IMR-90 (cell line): ENCODE measurements at regions not wholly inside any gene's neighbourhood (a gene's known extent, or its start where the extent isn't known, plus 50 kb on each side); places are given as distances from the start of the nearest gene placed in this dataset.

Source experiments
- ATAC-seq: fragments of 200-7000 bp; cut with Tn5 transposase; 2 replicates; pipeline ENCODE4 v1.9.1; 2020; ENCODE audit warnings: low read depth, mild to moderate bottlenecking, moderate library complexity
- BruUV-seq: library from RNA; stranded (reverse); fragments of 400-500 nt; replicated peaks from 2 replicates; lab custom pipeline; 2021; lab: Mats Ljungman, UMichigan
- CTCF ChIA-PET: fragments of 300-600 bp; formaldehyde crosslinking; extraction: SDS; loops from one replicate; lab custom pipeline; 2021; ENCODE audit warnings: antibody characterized with exemption; lab: Yijun Ruan, JAX
- POLR2A ChIA-PET: fragments of 300-600 bp; sonication (Branson Sonifier 250); formaldehyde crosslinking; loops from one replicate; lab custom pipeline; 2022; ENCODE audit warnings: antibody characterized with exemption; ENCODE audit not compliant: unreplicated experiment; lab: Charles Lee
- DNase-seq: peaks from one replicate; pipeline ENCODE4 v3.0.0; 2013
- H2AFZ ChIP-seq: replicated peaks from 2 replicates; pipeline ENCODE3; 2013; ENCODE audit warnings: low read length, mild to moderate bottlenecking; ENCODE audit not compliant: poor library complexity
- H2AK5ac ChIP-seq: 2 replicates; pipeline ENCODE4 v1.6.1; 2013; ENCODE audit warnings: low read depth, low read length, inconsistent platforms
- H2AK9ac ChIP-seq: replicated peaks from 2 replicates; pipeline ENCODE3; 2013; ENCODE audit warnings: mild to moderate bottlenecking, low read depth, low read length, moderate library complexity; ENCODE audit not compliant: poor library complexity
- H2BK120ac ChIP-seq: 2 replicates; pipeline ENCODE4 v1.6.1; 2013; ENCODE audit warnings: low read depth, low read length, inconsistent platforms
- H2BK15ac ChIP-seq: 3 replicates; pipeline ENCODE4 v1.6.1; 2013; ENCODE audit warnings: low read depth, low read length, inconsistent platforms
- H2BK20ac ChIP-seq: 2 replicates; pipeline ENCODE4 v1.6.1; 2013; ENCODE audit warnings: low read depth, mild to moderate bottlenecking, inconsistent platforms, low read length, moderate library complexity
- H2BK5ac ChIP-seq: 2 replicates; pipeline ENCODE4 v1.6.1; 2013; ENCODE audit warnings: mild to moderate bottlenecking, low read depth, low read length, inconsistent platforms; ENCODE audit not compliant: poor library complexity, severe bottlenecking
- H3K14ac ChIP-seq: replicated peaks from 2 replicates; pipeline ENCODE4 v1.6.1; 2013; ENCODE audit warnings: low read depth, low read length, inconsistent platforms
- H3K18ac ChIP-seq: 2 replicates; pipeline ENCODE4 v1.6.1; 2013; ENCODE audit warnings: low read depth, low read length, control low read depth
- H3K23ac ChIP-seq: 2 replicates; pipeline ENCODE4 v1.6.1; 2013; ENCODE audit warnings: low read depth, low read length, inconsistent platforms
- H3K27ac ChIP-seq: 2 replicates; pipeline ENCODE4 v1.5.1; 2013; ENCODE audit warnings: mild to moderate bottlenecking, control low read depth, low read length; ENCODE audit not compliant: insufficient read depth
- H3K27me3 ChIP-seq: 2 replicates; pipeline ENCODE4 v1.6.1; 2013; ENCODE audit warnings: low read length; ENCODE audit not compliant: control insufficient read depth, insufficient read depth
- H3K36me3 ChIP-seq: 2 replicates; pipeline ENCODE4 v1.6.1; 2013; ENCODE audit warnings: low read length, mixed read lengths; ENCODE audit not compliant: control insufficient read depth, insufficient read depth
- H3K4ac ChIP-seq: 2 replicates; pipeline ENCODE4 v1.6.1; 2013; ENCODE audit warnings: low read depth, low read length, inconsistent platforms
- H3K4me1 ChIP-seq: 2 replicates; pipeline ENCODE4 v1.6.1; 2013; ENCODE audit warnings: low read length, mixed read lengths; ENCODE audit not compliant: control insufficient read depth, insufficient read depth
- H3K4me2 ChIP-seq: 2 replicates; pipeline ENCODE4 v1.6.1; 2013; ENCODE audit warnings: low read depth, mild to moderate bottlenecking, control low read depth, low read length, moderate library complexity
- H3K4me3 ChIP-seq: 2 replicates; pipeline ENCODE4 v1.5.1; 2013; ENCODE audit warnings: low read depth, mild to moderate bottlenecking, control low read depth, low read length, moderate library complexity; ENCODE audit not compliant: insufficient read depth
- H3K56ac ChIP-seq: 2 replicates; pipeline ENCODE4 v1.6.1; 2013; ENCODE audit warnings: low read length, inconsistent platforms; ENCODE audit not compliant: insufficient read depth; ENCODE audit errors: extremely low read depth
- H3K79me1 ChIP-seq, 2 experiments: 2 replicates each; pipeline ENCODE4 v1.6.1; 2013; ENCODE audit warnings: low read length in 2 of 2, inconsistent platforms in 1 of 2, low read depth in 1 of 2
- H3K9ac ChIP-seq: 2 replicates; pipeline ENCODE4 v1.6.1; 2013; ENCODE audit warnings: low read depth, low read length, control low read depth
- H3K9me1 ChIP-seq: 2 replicates; pipeline ENCODE4 v1.6.1; 2013; ENCODE audit warnings: low read length, inconsistent platforms; ENCODE audit not compliant: insufficient read depth
- H3K9me3 ChIP-seq: 2 replicates; pipeline ENCODE4 v1.6.1; 2013; ENCODE audit warnings: low read length; ENCODE audit not compliant: control insufficient read depth, insufficient read depth
- H4K20me1 ChIP-seq: 2 replicates; pipeline ENCODE4 v1.6.1; 2013; ENCODE audit warnings: low read length, inconsistent platforms; ENCODE audit not compliant: insufficient read depth
- H4K5ac ChIP-seq: 2 replicates; pipeline ENCODE4 v1.6.1; 2013; ENCODE audit warnings: mild to moderate bottlenecking, low read depth, low read length, control low read depth
- H4K8ac ChIP-seq, 2 experiments: 2 replicates each; pipeline ENCODE4 v1.6.1; 2013; ENCODE audit warnings: low read depth in 2 of 2, low read length in 2 of 2, control low read depth in 1 of 2, inconsistent platforms in 1 of 2
- H4K91ac ChIP-seq: 2 replicates; pipeline ENCODE4 v1.6.1; 2013; ENCODE audit warnings: low read depth, low read length, inconsistent platforms; ENCODE audit not compliant: insufficient read depth
- CEBPB ChIP-seq: IDR thresholded peaks from 2 replicates; pipeline ENCODE4 v1.6.1; 2012; ENCODE audit warnings: low read depth, low read length, improper control_type of control experiment
- CHD1 ChIP-seq: IDR thresholded peaks from 2 replicates; pipeline ENCODE4 v1.6.1; 2012; ENCODE audit warnings: low read depth, low read length, improper control_type of control experiment
- CTCF ChIP-seq: conservative IDR thresholded peaks from 2 replicates; pipeline ENCODE4 v1.5.1; 2012; ENCODE audit warnings: mild to moderate bottlenecking, low read depth, low read length, improper control_type of control experiment
- FOS ChIP-seq: fragments of 150-350 bp; IDR thresholded peaks from 2 replicates; pipeline ENCODE4 v1.6.1; 2016; ENCODE audit warnings: low read depth, low read length
- MAFK ChIP-seq: IDR thresholded peaks from 2 replicates; pipeline ENCODE4 v1.6.1; 2012; ENCODE audit warnings: low read depth, low read length, improper control_type of control experiment
- MAZ ChIP-seq: IDR thresholded peaks from 2 replicates; pipeline ENCODE4 v1.6.1; 2012; ENCODE audit warnings: low read depth, mild to moderate bottlenecking, low read length, improper control_type of control experiment, moderate library complexity, borderline replicate concordance
- MXI1 ChIP-seq: IDR thresholded peaks from 2 replicates; pipeline ENCODE4 v1.6.1; 2012; ENCODE audit warnings: low read depth, mild to moderate bottlenecking, low read length, moderate library complexity, borderline replicate concordance
- NFE2L2 ChIP-seq: fragments of 150-350 bp; IDR thresholded peaks from 2 replicates; pipeline ENCODE4 v1.6.1; 2016; ENCODE audit warnings: low read depth, mild to moderate bottlenecking, low read length
- POLR2A ChIP-seq: IDR thresholded peaks from 2 replicates; pipeline ENCODE4 v1.6.1; 2012; ENCODE audit warnings: mild to moderate bottlenecking, low read depth, low read length
- RAD21 ChIP-seq: IDR thresholded peaks from 2 replicates; pipeline ENCODE4 v1.6.1; 2012; ENCODE audit warnings: low read length, improper control_type of control experiment
- RCOR1 ChIP-seq: IDR thresholded peaks from 2 replicates; pipeline ENCODE4 v1.6.1; 2012; ENCODE audit warnings: mild to moderate bottlenecking, low read length, improper control_type of control experiment; ENCODE audit not compliant: insufficient replicate concordance
- SMC3 ChIP-seq: fragments of 150-350 bp; IDR thresholded peaks from 2 replicates; pipeline ENCODE4 v1.6.1; 2016; ENCODE audit warnings: low read depth, mild to moderate bottlenecking, antibody characterized with exemption, low read length, moderate library complexity
- USF2 ChIP-seq: fragments of 150-350 bp; IDR thresholded peaks from 2 replicates; pipeline ENCODE4 v1.6.1; 2017; ENCODE audit warnings: mild to moderate bottlenecking, antibody characterized with exemption, low read length, low read depth
- WGBS, 2 experiments: methylation state at CpG; one replicate each; pipeline versions ENCODE4 v1.1.5 to v1.1.7; 2013; ENCODE audit warnings: missing lambda C conversion rate in 2 of 2; ENCODE audit not compliant: insufficient read length in 1 of 2; ENCODE audit errors: extremely low coverage in 2 of 2; 5-methylcytosine and 5-hydroxymethylcytosine counted together
- dilution Hi-C: fragments of 300-500 bp; cut with HindIII; formaldehyde crosslinking; loops from one replicate; pipeline ENCODE4 v1.14.3; 2018; ENCODE audit warnings: low sequenced_read_pairs; ENCODE audit not compliant: unreplicated experiment
- in situ Hi-C: fragments of 300-500 bp; cut with MboI; formaldehyde crosslinking; loops from 3 replicates; pipeline ENCODE4 v1.14.3; 2019; ENCODE audit warnings: low sequenced_read_pairs, inconsistent platforms, mixed read lengths
- intact Hi-C: fragments of 100-400 bp; cut with micrococcal nuclease; formaldehyde crosslinking; loops from 2 replicates; pipeline ENCODE4 v1.10.0; 2022

- no peak overlapping the region for H3K56ac ChIP-seq
- no peak for ATAC-seq
- ChIA-PET CTCF (no interaction called here), POLR2A (no interaction called here)
- no peaks in the 10 kb centered on the region for H3K36me3 ChIP-seq
- H2BK15ac ChIP-seq, result peak overlapping the region; percentile 21; the same call in 1 of the 3 replicates
- 97% methylated on average over 3 of the region's 10 CpGs; no CpG with 5 or more reads in 1 of the 2 experiments for WGBS, 2 experiments
- dilution Hi-C loops, result no loop called here
- no peak overlapping the region for H3K4me3 ChIP-seq
- H3K9ac ChIP-seq, result no peak overlapping the region
- H3K27ac ChIP-seq, result no peak overlapping the region
- H2AFZ ChIP-seq, result no peak overlapping the region
- H4K5ac ChIP-seq, result no peak overlapping the region
- H2BK20ac ChIP-seq, result 0 out of 2 replicates have a peak overlapping the region, but pooled peaks have one; percentile 10
- no peak overlapping the region for H4K8ac ChIP-seq
- BruUV-seq, result no TSS peak
- TF ChIP-seq CEBPB (no peak), FOS (no peak), MAZ (no peak), CHD1 (no peak), NFE2L2 (no peak), POLR2A (no peak), MAFK (no peak), RCOR1 (no peak), CTCF (no peak), RAD21 (no peak), USF2 (no peak), SMC3 (no peak), MXI1 (no peak)
- peaks cover 3% of the 10 kb centered on the region; the same call in 1 of the 2 replicates for H3K9me3 ChIP-seq
- H4K91ac ChIP-seq, result 0 out of 2 replicates have a peak overlapping the region, but pooled peaks have one; percentile 9
- intact Hi-C loops, result no loop called here
- peak overlapping the region; percentile 51; the same call in 1 of the 2 replicates for H2AK5ac ChIP-seq
- H3K4ac ChIP-seq, result peak overlapping the region; percentile 12; the same call in 1 of the 2 replicates
- H2BK5ac ChIP-seq, result no peak overlapping the region
- H2AK9ac ChIP-seq, result no peak overlapping the region
- no peaks in the 10 kb centered on the region for H3K79me1 ChIP-seq
- no peak overlapping the region for H3K23ac ChIP-seq
- H3K14ac ChIP-seq, result no peak overlapping the region; the same call in 1 of the 2 replicates
- peak overlapping the region; percentile 25; the same call in 1 of the 2 replicates for H2BK120ac ChIP-seq
- H3K27me3 ChIP-seq, result peaks cover 6% of the 10 kb centered on the region
- peaks cover 12% of the 10 kb centered on the region for H3K4me1 ChIP-seq
- no peak for DNase-seq
- in situ Hi-C loops, result no loop called here
- H4K20me1 ChIP-seq, result no peaks in the 10 kb centered on the region
- H3K9me1 ChIP-seq, result peaks cover 5% of the 10 kb centered on the region; the same call in 1 of the 2 replicates
- H3K18ac ChIP-seq, result no peak overlapping the region
- H3K4me2 ChIP-seq, result no peak overlapping the region
Observed at GRCh38 chr10:78719276-78719675, 349.5 kb upstream of the ZMIZ1 start.
